HCT116 (cell line): ENCODE measurements at regions not wholly inside any gene's neighbourhood (a gene's known extent, or its start where the extent isn't known, plus 50 kb on each side); places are given as distances from the start of the nearest gene placed in this dataset.

ENCODE experiments used
- ATAC-seq: fragments of 200-7000 bp; cut with Tn5 transposase; 2 replicates; pipeline ENCODE4 v1.9.1; 2020; ENCODE audit warnings: mild to moderate bottlenecking, moderate library complexity
- BruUV-seq: library from RNA; stranded (reverse); fragments of 400-500 nt; replicated peaks from 2 replicates; lab custom pipeline; 2021; lab: Mats Ljungman, UMichigan
- CTCF ChIA-PET: fragments of 300-600 bp; sonication (Branson Sonifier 250); formaldehyde crosslinking; loops from one replicate; lab custom pipeline; 2021; ENCODE audit warnings: antibody characterized with exemption; lab: Charles Lee
- POLR2A ChIA-PET: fragments of 300-600, 350-600 bp; sonication (Branson Sonifier 250); formaldehyde crosslinking; loops from one replicate; lab custom pipeline; 2021; ENCODE audit warnings: antibody characterized with exemption; lab: Charles Lee
- RAD21 ChIA-PET, 2 experiments: fragments of 300-600 bp; sonication (Branson Sonifier 250); formaldehyde crosslinking; loops; one replicate each; lab custom pipeline; 2023; ENCODE audit warnings: low total read pairs in 2 of 2; ENCODE audit not compliant: uncharacterized antibody in 2 of 2, unreplicated experiment in 2 of 2, low non-redundant PET in 1 of 2; lab: Charles Lee
- DNase-seq: peaks from one replicate; pipeline ENCODE4 v3.0.0-alpha.2; 2010; ENCODE audit warnings: low read depth, low spot score
- H2AFZ ChIP-seq: fragments of 200-600 bp; shearing (Covaris generic), sonication (generic); 2 replicates; pipeline ENCODE4 v1.6.1; 2017; ENCODE audit warnings: low read depth, mixed run types, mixed read lengths, antibody characterized with exemption, low read length; ENCODE audit not compliant: poor library complexity, severe bottlenecking
- H3K27ac ChIP-seq: 2 replicates; pipeline ENCODE4 v1.5.1; 2012; ENCODE audit warnings: low read depth, low read length
- H3K27me3 ChIP-seq: fragments of 200-600 bp; sonication (generic); 2 replicates; pipeline ENCODE4 v1.6.1; 2016; ENCODE audit warnings: mixed run types, low read length, mixed read lengths; ENCODE audit not compliant: insufficient read depth
- H3K36me3 ChIP-seq, 2 experiments: fragments of 200-500 bp in 1 of 2; fragments of 200-600 bp in 1 of 2; sonication (Bioruptor generic) in 1 of 2; sonication (generic) in 1 of 2; 2 replicates each; pipeline versions ENCODE4 v1.5.1 to v1.6.1; 2014 to 2016; ENCODE audit warnings: low read length in 2 of 2, inconsistent platforms in 1 of 2, mixed read lengths in 1 of 2, mixed run types in 1 of 2; ENCODE audit not compliant: insufficient read depth in 2 of 2, control insufficient read depth in 1 of 2
- H3K4me1 ChIP-seq, 2 experiments: fragments of 200-600 bp in 1 of 2; sonication (generic) in 1 of 2; 2 replicates each; pipeline versions ENCODE4 v1.5.1 to v1.6.1; 2012 to 2017; ENCODE audit warnings: low read length in 2 of 2, inconsistent platforms in 1 of 2, mild to moderate bottlenecking in 1 of 2, mixed read lengths in 1 of 2, mixed run types in 1 of 2, moderate library complexity in 1 of 2; ENCODE audit not compliant: insufficient read depth in 2 of 2, control insufficient read depth in 1 of 2
- H3K4me2 ChIP-seq: fragments of 200-600 bp; sonication (generic); 2 replicates; pipeline ENCODE4 v1.6.1; 2017; ENCODE audit warnings: mixed run types, low read length, mixed read lengths
- H3K4me3 ChIP-seq, 2 experiments: fragments of 200-600 bp in 1 of 2; sonication (generic) in 1 of 2; replicated peaks in 1 of 2; 2 replicates each; pipeline ENCODE4 v1.5.1; 2011 to 2016; ENCODE audit warnings: low read length in 2 of 2, control low read depth in 1 of 2, low read depth in 1 of 2, mild to moderate bottlenecking in 1 of 2, mixed read lengths in 1 of 2, mixed run types in 1 of 2
- H3K79me2 ChIP-seq: fragments of 200-600 bp; sonication (generic); 2 replicates; pipeline ENCODE4 v1.6.1; 2017; ENCODE audit warnings: mild to moderate bottlenecking, mixed run types, low read length, moderate library complexity, mixed read lengths; ENCODE audit not compliant: insufficient read depth
- H3K9ac ChIP-seq: fragments of 200-600 bp; sonication (generic); 2 replicates; pipeline ENCODE4 v1.6.1; 2016; ENCODE audit warnings: low read length, mixed read lengths
- H3K9me2 ChIP-seq: fragments of 200-600 bp; sonication (generic), shearing (Covaris generic); 2 replicates; pipeline ENCODE4 v1.6.1; 2017; ENCODE audit warnings: mixed run types, mild to moderate bottlenecking, moderate library complexity; ENCODE audit not compliant: insufficient read depth
- H3K9me3 ChIP-seq, 2 experiments: fragments of 200-500 bp in 1 of 2; fragments of 200-600 bp in 1 of 2; sonication (Bioruptor generic) in 1 of 2; sonication (generic) in 1 of 2; 2 replicates each; pipeline ENCODE4 v1.6.1; 2014 to 2017; ENCODE audit warnings: low read length in 2 of 2, mixed read lengths in 2 of 2, inconsistent platforms in 1 of 2, low read depth in 1 of 2, mild to moderate bottlenecking in 1 of 2, mixed run types in 1 of 2, moderate library complexity in 1 of 2; ENCODE audit not compliant: control insufficient read depth in 1 of 2, insufficient read depth in 1 of 2
- H4K20me1 ChIP-seq: fragments of 200-600 bp; sonication (generic), shearing (Covaris generic); 2 replicates; pipeline ENCODE4 v1.6.1; 2017; ENCODE audit warnings: mixed run types, mild to moderate bottlenecking, moderate library complexity; ENCODE audit not compliant: insufficient read depth
- CEBPB ChIP-seq: IDR thresholded peaks from 2 replicates; pipeline ENCODE4 v1.6.1; 2012; ENCODE audit warnings: low read depth
- EGR1 ChIP-seq: IDR thresholded peaks from 2 replicates; pipeline ENCODE4 v1.6.1; 2012; ENCODE audit warnings: low read depth
- ELF1 ChIP-seq: IDR thresholded peaks from 2 replicates; pipeline ENCODE4 v1.6.1; 2012; ENCODE audit warnings: low read depth, borderline replicate concordance
- EZH2 ChIP-seq: fragments of 200-600 bp; sonication (generic); IDR thresholded peaks from 2 replicates; pipeline ENCODE4 v1.6.1; 2017; ENCODE audit warnings: antibody characterized with exemption, mixed run types
- FOSL1 ChIP-seq: IDR thresholded peaks from 2 replicates; pipeline ENCODE4 v1.6.1; 2012; ENCODE audit warnings: low read depth
- JUND ChIP-seq: IDR thresholded peaks from 2 replicates; pipeline ENCODE4 v1.6.1; 2012
- POLR2A ChIP-seq: IDR thresholded peaks from 2 replicates; pipeline ENCODE4 v1.7.0; 2011; ENCODE audit warnings: borderline replicate concordance; ENCODE audit not compliant: insufficient read depth, insufficient read length; ENCODE audit errors: extremely low read depth
- POLR2AphosphoS5 ChIP-seq: IDR thresholded peaks from 2 replicates; pipeline ENCODE4 v1.6.1; 2011; ENCODE audit warnings: mild to moderate bottlenecking, low read depth, low read length, moderate library complexity
- RAD21 ChIP-seq: IDR thresholded peaks from 2 replicates; pipeline ENCODE4 v1.6.1; 2012; ENCODE audit warnings: low read depth, mild to moderate bottlenecking
- REST ChIP-seq: IDR thresholded peaks from 2 replicates; pipeline ENCODE4 v1.6.1; 2012; ENCODE audit warnings: low read depth
- SIN3A ChIP-seq: IDR thresholded peaks from 2 replicates; pipeline ENCODE4 v1.6.1; 2012; ENCODE audit warnings: low read depth
- TCF7L2 ChIP-seq: IDR thresholded peaks from 2 replicates; pipeline ENCODE4 v1.7.0; 2011; ENCODE audit warnings: borderline replicate concordance, inconsistent platforms; ENCODE audit not compliant: insufficient read depth, insufficient read length; ENCODE audit errors: extremely low read depth
- YY1 ChIP-seq: IDR thresholded peaks from 2 replicates; pipeline ENCODE4 v1.6.1; 2011; ENCODE audit warnings: low read length, low read depth, moderate library complexity, mild to moderate bottlenecking; ENCODE audit not compliant: insufficient replicate concordance; ENCODE audit errors: extremely low read depth
- intact Hi-C: fragments of 100-400 bp; cut with micrococcal nuclease; formaldehyde crosslinking; loops from 2 replicates; pipeline ENCODE4 v1.10.0; 2022
- TF ChIP-seq, protein P1 (sequence below): IDR thresholded peaks from 2 replicates; pipeline ENCODE4 v1.6.1; 2012

DNA sequence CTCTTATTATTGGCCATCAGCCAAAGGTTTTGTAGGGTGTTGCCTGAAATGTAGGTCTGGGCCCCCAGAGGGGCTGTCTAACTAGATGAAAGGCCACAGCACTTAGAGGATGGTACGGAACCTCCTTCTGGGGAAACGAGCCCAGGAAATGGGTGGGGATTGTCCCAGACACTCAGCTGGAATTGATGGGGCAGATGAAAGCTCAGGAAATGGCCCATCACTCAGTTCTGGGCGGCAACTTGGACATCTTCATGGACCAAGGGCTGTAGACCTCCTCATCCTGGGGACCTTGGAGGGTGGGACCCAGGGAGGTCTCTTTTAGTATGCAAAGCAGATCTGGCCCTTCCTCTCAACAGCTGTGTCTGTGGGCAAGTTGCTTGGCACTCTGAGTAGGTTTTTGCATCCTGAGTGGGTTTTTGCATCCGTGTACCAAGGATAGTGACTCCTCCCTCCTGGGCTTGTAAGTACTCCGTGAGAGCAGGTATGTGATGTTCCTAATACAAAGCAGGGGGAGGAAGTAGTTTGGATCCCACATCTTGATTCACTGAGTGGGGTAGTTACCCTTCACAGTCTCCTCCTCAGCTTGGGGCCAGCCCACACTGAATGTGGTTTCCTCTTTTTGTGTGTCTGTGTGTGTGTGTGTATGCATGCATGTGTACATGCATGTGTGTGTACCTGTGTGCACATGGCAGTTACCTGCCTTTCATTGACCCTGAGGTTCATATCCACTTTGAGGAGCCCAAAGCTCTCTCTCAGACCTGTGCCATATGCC lies 292.0 kb downstream of the RPLP1 start:
- Histone ChIP-seq H4K20me1 (no peaks in the 10 kb centered on the region), H3K9me3 (peaks cover 0 to 5% of the 10 kb centered on the region in 2 experiments; a peak in 1 of 4 replicates), H3K9ac (no peak overlapping the region), H3K36me3 (no peaks in the 10 kb centered on the region), H3K4me1 (no peaks in the 10 kb centered on the region), H3K9me2 (no peaks in the 10 kb centered on the region), H3K79me2 (no peaks in the 10 kb centered on the region), H3K4me2 (no peak overlapping the region), H2AFZ (no peak overlapping the region), H3K27me3 (no peaks in the 10 kb centered on the region), H3K27ac (no peak overlapping the region), H3K4me3 (no peak overlapping the region)
- no peak for TF ChIP-seq RAD21
- TF ChIP-seq CEBPB, result no peak
- TF ChIP-seq POLR2A, result no peak
- no peak for TF ChIP-seq ELF1
- no peak for TF ChIP-seq EZH2
- no peak for TF ChIP-seq FOSL1
- no peak for TF ChIP-seq POLR2AphosphoS5
- no peak for TF ChIP-seq EGR1
- RAD21 ChIA-PET, result no interaction called here
- intact Hi-C loops, result no loop called here
- ATAC-seq, result no peak
- CTCF ChIA-PET, result interaction anchor here (0.6 kb wide), 1 partner anchor 77 kb away, joined by 3 read pairs; no protein-coding TSS in a partner anchor
- POLR2A ChIA-PET, result interaction anchor here (0.6 kb wide), 1 partner anchor 16 kb away, joined by 3 read pairs; no protein-coding TSS in a partner anchor
- DNase-seq, result no peak
- no TSS peak for BruUV-seq

DNA sequence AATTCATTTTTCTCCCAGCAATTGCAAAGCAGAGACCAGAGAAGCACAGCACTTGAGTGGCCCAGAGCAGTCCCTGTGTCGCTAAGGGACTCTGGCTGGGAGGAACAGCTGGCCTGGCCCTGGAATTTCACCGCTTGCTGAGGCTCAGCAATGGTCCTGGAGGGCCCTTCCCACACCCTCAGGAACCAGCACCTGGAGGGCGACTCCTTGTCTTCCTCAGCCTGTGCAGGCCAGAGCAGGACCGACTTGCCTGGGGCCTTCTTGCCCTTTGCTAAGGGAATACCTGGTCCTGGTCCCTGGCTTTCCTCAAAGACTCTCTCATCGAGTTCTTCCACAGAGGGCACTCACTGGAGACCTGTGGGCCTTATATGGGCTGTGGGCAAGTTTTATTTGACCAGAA lies 294.6 kb downstream of the RPLP1 start:
- no peak for ATAC-seq
- no peak overlapping the region for H3K4me2 ChIP-seq
- CTCF ChIA-PET, result no interaction called here

More for the DNA sequence above, 294.6 kb downstream of the RPLP1 start:
- no peak overlapping the region for H3K27ac ChIP-seq
- H4K20me1 ChIP-seq, result no peaks in the 10 kb centered on the region
- POLR2A ChIA-PET, result no interaction called here
- no peaks in the 10 kb centered on the region for H3K36me3 ChIP-seq
- H3K4me1 ChIP-seq, result no peaks in the 10 kb centered on the region
- no peaks in the 10 kb centered on the region for H3K9me3 ChIP-seq
- no peaks in the 10 kb centered on the region for H3K27me3 ChIP-seq
- TF ChIP-seq YY1 (no peak), SIN3A (no peak), POLR2AphosphoS5 (no peak), REST (no peak), POLR2A (no peak), EGR1 (no peak), JUND (no peak), RAD21 (no peak), TCF7L2 (no peak)
- TF ChIP-seq, protein P1, sequence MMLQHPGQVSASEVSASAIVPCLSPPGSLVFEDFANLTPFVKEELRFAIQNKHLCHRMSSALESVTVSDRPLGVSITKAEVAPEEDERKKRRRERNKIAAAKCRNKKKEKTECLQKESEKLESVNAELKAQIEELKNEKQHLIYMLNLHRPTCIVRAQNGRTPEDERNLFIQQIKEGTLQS, result no peak
- TF ChIP-seq, all 23 proteins: peak for 0
- Histone ChIP-seq H3K79me2 (no peaks in the 10 kb centered on the region), H3K9me2 (no peaks in the 10 kb centered on the region), H2AFZ (no peak overlapping the region), H3K4me3 (no peak overlapping the region), H3K9ac (no peak overlapping the region)
- intact Hi-C loops, result no loop called here
- RAD21 ChIA-PET, result no interaction called here
- DNase-seq, result no peak
- no TSS peak for BruUV-seq
